GM08714 (cell line): ENCODE measurements at regions not wholly inside any gene's neighbourhood (a gene's known extent, or its start where the extent isn't known, plus 50 kb on each side); places are given as distances from the start of the nearest gene placed in this dataset.

Experiments used
- H3K4me3 ChIP-seq: fragments of 200-500 bp; sonication (Bioruptor generic); 2 replicates; pipeline ENCODE4 v1.5.1; 2014; ENCODE audit warnings: mild to moderate bottlenecking, low read length, inconsistent platforms
- ZNF274 ChIP-seq: IDR thresholded peaks from 2 replicates; pipeline ENCODE4 v1.6.1; 2012; ENCODE audit warnings: mild to moderate bottlenecking, low read depth, low read length

DNA sequence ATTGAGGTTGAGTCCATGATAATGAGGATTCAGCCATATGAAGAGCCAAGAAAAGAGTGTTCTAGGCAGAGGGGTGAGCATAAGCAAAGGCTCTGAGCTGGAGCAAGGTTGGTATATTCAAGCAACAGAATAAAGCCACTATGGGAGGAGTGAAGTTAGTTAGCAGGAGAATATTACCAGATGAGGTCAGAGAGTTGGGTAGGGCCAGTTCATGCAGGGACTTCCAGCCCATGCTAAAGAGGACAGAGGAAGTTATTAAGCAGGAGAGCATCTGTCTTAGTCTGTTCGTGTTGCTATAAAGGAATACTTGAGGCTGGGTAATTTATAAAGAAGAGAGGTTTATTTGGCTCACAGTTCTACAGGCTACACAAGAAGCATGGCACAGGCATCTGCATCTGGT lies 57.1 kb upstream of the ATG10 start:
- TF ChIP-seq ZNF274 = no peak
- H3K4me3 ChIP-seq = no peak overlapping the region

DNA sequence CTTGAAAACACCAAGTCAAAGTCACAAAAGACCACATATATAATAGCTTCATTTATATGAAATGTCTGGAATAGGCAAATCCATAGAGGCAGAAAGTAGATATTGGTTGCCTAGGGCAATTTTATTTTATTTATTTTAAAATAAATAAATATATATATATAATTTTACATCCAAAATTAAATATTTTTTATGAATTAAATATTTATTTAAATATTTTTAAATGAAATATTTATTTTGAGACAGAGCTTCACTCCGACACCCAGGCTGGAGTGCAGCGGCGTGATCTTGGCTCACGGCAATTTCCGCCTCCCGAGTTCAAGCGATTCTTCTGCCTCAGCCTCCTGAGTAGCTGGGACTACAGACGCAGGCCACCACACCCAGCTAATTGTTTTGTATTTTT lies 58.9 kb upstream of the ATG10 start:
- H3K4me3 ChIP-seq = no peak overlapping the region
- TF ChIP-seq ZNF274 = no peak

DNA sequence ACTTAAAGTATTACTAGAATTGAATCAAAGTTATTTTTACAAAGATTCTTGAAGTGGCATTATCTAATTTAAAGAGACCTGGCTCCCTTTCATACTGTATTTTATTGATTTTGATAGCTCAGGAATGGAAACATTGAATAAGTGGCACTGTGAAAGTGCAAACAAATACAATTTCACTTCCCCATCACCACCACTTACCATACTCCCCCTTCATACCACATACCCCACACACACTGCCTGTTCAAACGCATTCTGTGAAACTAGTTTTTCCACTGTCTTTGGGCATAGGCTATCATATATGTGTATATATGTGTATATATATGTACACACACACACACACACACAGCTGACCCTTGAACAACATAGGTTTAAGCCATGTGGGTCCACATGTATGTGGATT lies 62.1 kb upstream of the ATG10 start:
- TF ChIP-seq ZNF274 = no peak

DNA sequence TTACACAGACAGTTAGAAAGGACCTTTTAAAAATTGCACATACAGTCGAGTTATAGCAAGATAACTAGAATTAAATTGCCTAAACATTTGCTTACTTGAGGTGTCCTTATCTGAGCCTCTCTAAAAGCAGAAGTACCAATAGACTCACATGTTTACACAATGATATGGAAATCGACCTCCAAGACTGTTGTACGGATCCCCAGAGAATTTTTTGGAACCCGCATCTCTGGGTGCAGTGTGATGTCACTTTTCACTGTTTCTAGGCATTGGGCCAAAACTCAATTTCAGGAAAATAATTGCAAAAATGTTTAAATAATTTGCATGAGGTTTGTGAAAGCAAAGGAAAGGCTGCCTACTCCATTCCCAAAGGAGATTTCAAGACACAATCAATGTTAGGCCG lies 63.1 kb upstream of the ATG10 start:
- no peak overlapping the region for H3K4me3 ChIP-seq
- TF ChIP-seq ZNF274 = no peak

More for the DNA sequence above, 62.1 kb upstream of the ATG10 start:
- H3K4me3 ChIP-seq = no peak overlapping the region

DNA sequence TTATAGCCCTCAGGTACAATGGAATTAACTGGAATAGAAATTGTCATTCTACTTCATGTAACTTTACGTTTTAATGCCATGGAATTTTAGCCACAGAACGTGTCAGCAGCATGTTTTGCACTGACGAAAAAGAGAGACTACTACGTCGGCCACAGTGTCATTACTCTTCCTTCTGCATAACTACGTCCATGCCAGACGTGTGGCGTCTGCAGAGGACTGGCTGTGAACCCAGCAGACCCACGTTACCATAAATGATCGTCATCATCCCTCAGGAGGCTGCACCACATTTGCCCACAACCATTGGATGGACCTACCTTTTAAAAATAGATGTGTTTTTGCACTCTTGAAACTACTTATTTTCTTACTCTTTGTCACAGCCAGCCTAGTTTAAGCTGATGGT lies 63.8 kb upstream of the ATG10 start:
- TF ChIP-seq ZNF274 = no peak
- no peak overlapping the region for H3K4me3 ChIP-seq

DNA sequence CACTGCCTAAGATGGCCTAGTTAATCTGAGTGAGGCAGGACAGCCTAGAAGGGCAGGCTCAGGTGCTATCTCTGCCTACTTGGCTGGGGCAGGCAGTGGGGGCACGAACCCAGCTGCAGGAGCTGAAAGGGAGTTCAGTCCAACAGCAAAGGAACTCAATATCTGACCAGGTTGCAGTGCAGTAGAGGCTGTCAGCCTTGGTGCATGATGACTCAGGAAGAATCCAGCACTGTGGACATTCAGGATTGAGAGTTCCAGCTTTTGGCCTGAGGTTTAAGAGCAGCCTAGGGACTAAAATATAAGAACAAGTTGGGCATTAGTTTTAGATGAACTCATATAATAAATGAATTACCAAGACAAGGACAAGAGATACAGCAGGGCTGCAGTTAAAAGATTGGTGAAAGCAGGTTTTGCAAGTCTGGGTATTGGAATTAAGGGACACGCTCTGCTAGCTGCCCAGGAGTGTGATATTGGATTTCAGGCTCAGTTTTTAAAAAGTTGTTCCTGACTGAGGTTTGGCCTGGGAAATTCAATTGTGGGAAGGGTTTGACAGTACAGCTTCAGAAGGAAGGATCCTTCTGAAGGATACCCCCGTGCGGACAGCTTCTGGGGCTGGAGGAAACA lies 64.7 kb upstream of the ATG10 start:
- no peak overlapping the region for H3K4me3 ChIP-seq
- no peak for TF ChIP-seq ZNF274

DNA sequence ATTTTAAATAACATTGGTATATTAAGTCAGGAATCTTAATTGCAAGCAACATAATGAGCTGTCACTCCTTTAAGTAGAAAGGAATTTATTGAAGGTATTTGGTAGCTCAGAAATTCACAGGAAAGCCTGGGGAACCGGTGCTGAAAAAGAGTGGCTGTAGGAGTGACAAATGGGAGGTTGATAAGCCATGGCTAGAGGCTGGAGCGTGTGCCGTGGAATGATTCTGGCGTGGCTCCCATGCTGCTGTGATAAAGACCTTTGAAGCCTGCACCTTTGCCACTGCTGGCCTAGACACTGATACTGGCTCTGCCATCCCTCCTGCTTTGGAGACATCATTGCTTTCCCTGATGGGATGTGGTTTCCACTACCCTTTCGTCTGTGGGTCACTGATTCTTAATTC lies 65.7 kb upstream of the ATG10 start:
- H3K4me3 ChIP-seq = no peak overlapping the region
- TF ChIP-seq ZNF274 = no peak

DNA sequence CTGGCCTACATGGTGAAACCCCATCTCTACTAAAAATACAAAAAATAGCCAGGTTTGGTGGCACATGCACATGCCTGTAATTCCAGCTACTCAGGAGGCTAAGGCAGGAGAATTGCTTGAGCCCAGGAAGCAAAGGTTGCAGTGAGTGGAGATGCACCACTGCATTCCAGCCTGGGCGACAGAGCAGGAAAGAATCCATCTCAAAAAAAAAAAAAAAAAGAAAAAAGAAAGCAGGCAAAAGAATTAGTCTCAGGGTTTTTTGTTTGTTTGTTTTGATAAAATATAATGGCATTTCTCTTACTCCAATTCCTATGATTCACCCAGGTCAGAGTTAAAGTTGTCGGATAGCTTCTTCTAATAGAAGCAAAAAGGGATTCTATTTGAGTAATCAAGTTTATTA lies 67.0 kb upstream of the ATG10 start:
- H3K4me3 ChIP-seq = no peak overlapping the region
- TF ChIP-seq ZNF274 = no peak

DNA sequence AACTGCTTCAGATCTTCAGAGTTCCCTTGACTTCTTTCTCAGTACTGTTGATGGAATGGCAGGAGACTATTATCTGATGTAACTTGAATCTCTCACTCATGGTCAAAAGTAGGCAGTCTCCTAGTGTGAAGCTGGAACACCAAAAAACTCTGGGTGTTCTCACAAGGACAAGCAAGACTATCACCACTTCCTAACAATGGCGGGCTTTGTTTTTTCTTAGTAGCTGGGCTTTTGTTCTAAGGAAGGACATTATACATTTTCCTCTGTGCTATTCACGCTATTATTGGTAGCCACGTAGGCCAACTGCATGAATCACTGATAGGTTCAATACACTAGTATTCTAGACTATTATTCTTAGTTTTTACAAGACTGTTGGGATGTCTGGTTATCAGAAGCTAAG lies 67.7 kb upstream of the ATG10 start:
- no peak for TF ChIP-seq ZNF274
- H3K4me3 ChIP-seq = no peak overlapping the region

DNA sequence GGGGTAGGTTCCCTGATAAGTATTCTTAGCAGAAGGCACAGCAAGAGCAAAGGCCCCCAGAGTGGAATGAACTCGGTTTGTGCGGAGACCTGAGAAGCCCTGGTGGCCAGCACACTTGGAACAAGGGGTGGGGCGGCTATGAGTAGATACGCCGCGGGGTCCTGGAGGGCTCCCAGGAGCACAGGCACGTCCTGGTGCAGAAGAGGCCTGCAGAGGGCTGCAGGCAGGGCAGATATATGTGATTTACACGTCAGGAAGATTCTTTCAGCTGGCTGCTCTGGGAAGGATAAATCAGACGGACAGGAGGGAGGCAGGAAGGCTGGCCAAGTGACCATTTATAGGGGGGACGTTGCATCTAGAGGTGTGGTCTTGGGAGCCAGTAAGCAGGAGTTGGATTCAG lies 70.2 kb upstream of the ATG10 start:
- no peak overlapping the region for H3K4me3 ChIP-seq
- TF ChIP-seq ZNF274 = no peak

DNA sequence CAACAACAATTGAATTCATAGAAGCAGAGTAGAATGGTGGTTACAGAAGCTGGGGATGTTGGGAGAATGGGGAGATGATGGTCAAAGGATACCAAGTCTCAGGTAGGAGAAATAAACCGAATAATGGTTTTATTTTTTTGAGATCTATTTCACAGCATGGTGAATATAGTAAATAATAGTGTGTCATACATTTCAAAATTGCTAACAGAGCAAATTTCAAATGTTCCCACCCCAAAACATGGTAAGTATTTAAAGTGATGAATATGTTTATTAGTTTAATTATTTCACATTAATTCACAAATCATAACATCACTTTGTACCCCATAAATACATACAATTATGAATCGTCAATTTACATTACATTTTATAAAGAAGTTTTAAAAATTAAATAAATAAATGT lies 72.7 kb upstream of the ATG10 start:
- no peak for TF ChIP-seq ZNF274
- H3K4me3 ChIP-seq = no peak overlapping the region

DNA sequence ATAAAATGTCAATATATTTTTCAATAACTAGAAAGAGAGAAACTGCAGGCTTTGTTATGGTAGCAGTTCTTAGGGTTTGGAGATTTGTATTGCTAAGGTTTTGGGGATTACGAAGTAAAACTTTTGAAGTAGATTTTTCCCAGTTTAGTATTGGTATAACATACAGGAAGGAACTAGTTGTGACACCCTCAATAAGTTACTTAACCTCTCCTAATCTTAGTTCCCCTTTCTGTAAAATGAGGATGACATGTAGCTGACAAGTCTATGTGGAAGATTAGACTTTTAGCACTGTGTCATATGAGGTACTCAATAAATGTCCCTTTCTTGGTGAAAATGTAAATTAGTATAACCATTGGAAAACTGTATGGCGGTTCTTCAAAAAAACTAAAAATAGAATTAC lies 73.4 kb upstream of the ATG10 start:
- H3K4me3 ChIP-seq = no peak overlapping the region

DNA sequence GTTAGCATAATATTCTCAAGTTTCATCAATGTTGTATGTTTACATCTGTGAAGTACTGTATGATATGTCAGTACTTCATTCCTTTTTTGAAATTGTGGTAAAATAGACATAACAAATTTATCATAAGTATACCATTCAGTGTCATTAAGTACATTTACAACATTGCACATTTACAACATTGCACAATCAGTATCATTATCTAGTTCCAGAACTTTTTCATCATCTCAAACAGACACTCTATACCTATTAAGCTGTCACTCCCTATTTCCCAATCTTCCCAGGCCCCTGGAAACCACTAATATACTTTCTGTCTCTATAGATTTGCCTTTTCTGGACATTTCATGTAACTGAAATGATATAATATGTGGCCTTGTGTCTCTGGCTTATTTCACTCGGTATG lies 75.1 kb upstream of the ATG10 start:
- TF ChIP-seq ZNF274 = no peak
- H3K4me3 ChIP-seq = no peak overlapping the region

More for the DNA sequence above, 73.4 kb upstream of the ATG10 start:
- TF ChIP-seq ZNF274 = no peak

DNA sequence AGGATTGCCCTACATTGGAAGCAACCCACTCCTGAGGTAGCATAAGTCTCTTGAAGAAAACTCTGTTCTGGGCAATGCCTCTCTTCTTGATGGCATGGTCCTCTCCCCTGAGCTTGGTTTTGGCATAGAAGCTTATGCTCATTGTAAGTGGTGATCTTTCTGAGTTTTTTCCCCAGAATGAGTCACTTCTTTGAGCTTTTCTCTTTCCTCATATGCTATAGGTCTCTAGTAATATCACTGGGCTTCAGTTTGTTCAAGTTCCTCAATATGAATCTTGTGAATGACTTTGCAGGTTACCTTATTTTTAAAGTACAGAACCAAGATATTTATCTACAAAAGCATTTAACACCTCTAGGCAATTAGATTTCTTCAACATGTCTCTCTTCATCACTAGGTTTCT lies 76.5 kb upstream of the ATG10 start:
- H3K4me3 ChIP-seq = no peak overlapping the region
- no peak for TF ChIP-seq ZNF274

DNA sequence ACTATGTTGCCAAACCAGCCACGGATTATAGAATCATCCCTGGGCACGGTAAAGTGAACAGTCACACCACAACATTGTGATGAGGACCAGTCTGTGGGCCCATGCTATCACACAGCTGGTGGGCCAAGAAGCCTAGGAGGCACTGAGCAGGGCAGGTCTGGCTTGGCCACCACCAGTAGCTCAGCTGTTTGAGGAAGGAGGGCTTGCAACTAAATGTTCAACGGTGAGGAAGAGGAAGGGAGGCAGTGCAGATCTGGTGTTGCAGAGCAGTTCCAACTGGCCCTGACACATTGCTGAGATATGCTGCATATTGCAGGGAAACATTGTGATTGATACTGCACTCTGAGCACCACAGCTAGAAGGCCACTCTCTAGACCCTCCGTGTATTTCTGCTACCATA lies 77.9 kb upstream of the ATG10 start:
- no peak overlapping the region for H3K4me3 ChIP-seq
- TF ChIP-seq ZNF274 = no peak

DNA sequence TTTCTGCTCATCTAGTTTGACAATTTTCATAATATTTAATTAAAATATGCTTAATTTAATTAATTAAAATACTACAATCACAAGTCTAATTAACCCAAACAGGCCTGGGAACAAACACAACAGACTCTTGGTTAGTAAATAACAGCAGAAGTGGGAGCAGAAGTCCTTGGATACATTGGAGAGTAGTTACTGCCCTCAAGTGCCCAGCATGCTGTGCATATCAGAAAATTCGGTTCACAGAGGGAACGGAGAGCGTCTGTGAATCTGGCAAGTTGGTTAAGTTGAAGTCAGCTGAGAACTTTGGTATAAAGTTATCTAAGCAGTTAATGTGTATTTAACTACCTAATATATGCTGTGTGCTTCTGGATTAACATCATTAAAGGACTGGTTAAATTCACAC lies 87.0 kb upstream of the ATG10 start:
- TF ChIP-seq ZNF274 = no peak
- H3K4me3 ChIP-seq = no peak overlapping the region
